H9 (cell line): ENCODE measurements at regions not wholly inside any gene's neighbourhood (a gene's known extent, or its start where the extent isn't known, plus 50 kb on each side); places are given as distances from the start of the nearest gene placed in this dataset.

Source experiments
- DNase-seq: peaks from one replicate; pipeline ENCODE4 v3.0.0-alpha.2; 2017
- H2AFZ ChIP-seq: one replicate; pipeline ENCODE4 v1.6.1; 2013; ENCODE audit warnings: mild to moderate bottlenecking, low read length, control low read depth, moderate library complexity
- H2AK5ac ChIP-seq: 2 replicates; pipeline ENCODE4 v1.6.1; 2013; ENCODE audit warnings: low read length, control low read depth, mixed read lengths; ENCODE audit not compliant: insufficient read length
- H2BK120ac ChIP-seq: one replicate; pipeline ENCODE4 v1.6.1; 2013; ENCODE audit warnings: low read depth, mild to moderate bottlenecking, low read length, control low read depth, inconsistent platforms; ENCODE audit not compliant: poor library complexity, severe bottlenecking
- H2BK12ac ChIP-seq: 2 replicates; pipeline ENCODE4 v1.6.1; 2013; ENCODE audit warnings: low read length, control low read depth, mixed read lengths, low read depth; ENCODE audit not compliant: insufficient read length
- H2BK15ac ChIP-seq: 2 replicates; pipeline ENCODE4 v1.6.1; 2013; ENCODE audit warnings: low read depth, low read length, control low read depth
- H2BK20ac ChIP-seq: one replicate; pipeline ENCODE4 v1.6.1; 2013; ENCODE audit warnings: low read depth, mild to moderate bottlenecking, low read length, control low read depth, inconsistent platforms; ENCODE audit not compliant: poor library complexity, severe bottlenecking
- H2BK5ac ChIP-seq: 2 replicates; pipeline ENCODE4 v1.6.1; 2013; ENCODE audit warnings: low read length, control low read depth, mixed read lengths; ENCODE audit not compliant: insufficient read length
- H3K14ac ChIP-seq: 2 replicates; pipeline ENCODE4 v1.6.1; 2013; ENCODE audit warnings: low read length, control low read depth; ENCODE audit not compliant: insufficient read depth
- H3K18ac ChIP-seq: 2 replicates; pipeline ENCODE4 v1.6.1; 2013; ENCODE audit warnings: low read depth, mild to moderate bottlenecking, mixed read lengths, low read length, control low read depth; ENCODE audit not compliant: insufficient read length
- H3K23ac ChIP-seq: 2 replicates; pipeline ENCODE4 v1.6.1; 2013; ENCODE audit warnings: low read length, control low read depth, mixed read lengths, low read depth; ENCODE audit not compliant: insufficient read length
- H3K23me2 ChIP-seq: 2 replicates; pipeline ENCODE4 v1.6.1; 2013; ENCODE audit warnings: low read depth, mild to moderate bottlenecking, mixed read lengths, low read length, control low read depth; ENCODE audit not compliant: insufficient read length, poor library complexity, severe bottlenecking
- H3K27ac ChIP-seq: 2 replicates; pipeline ENCODE4 v1.5.1; 2013; ENCODE audit warnings: low read length, control low read depth, mixed read lengths, low read depth; ENCODE audit not compliant: insufficient read length
- H3K27me3 ChIP-seq: 2 replicates; pipeline ENCODE4 v1.6.1; 2013; ENCODE audit warnings: low read length, control low read depth, inconsistent platforms; ENCODE audit not compliant: insufficient read depth
- H3K4ac ChIP-seq: 2 replicates; pipeline ENCODE4 v1.6.1; 2013; ENCODE audit warnings: low read depth, mild to moderate bottlenecking, control low read depth, inconsistent platforms, low read length, moderate library complexity
- H3K4me1 ChIP-seq: 2 replicates; pipeline ENCODE4 v1.6.1; 2013; ENCODE audit warnings: low read length, control low read depth, inconsistent platforms; ENCODE audit not compliant: insufficient read depth
- H3K4me2 ChIP-seq: 2 replicates; pipeline ENCODE4 v1.6.1; 2013; ENCODE audit warnings: low read length, control low read depth, mixed read lengths; ENCODE audit not compliant: insufficient read length, insufficient read depth
- H3K56ac ChIP-seq: 2 replicates; pipeline ENCODE4 v1.6.1; 2013; ENCODE audit warnings: low read depth, mild to moderate bottlenecking, mixed read lengths, low read length, control low read depth; ENCODE audit not compliant: insufficient read length
- H3K79me1 ChIP-seq: 2 replicates; pipeline ENCODE4 v1.6.1; 2013; ENCODE audit warnings: low read depth, mild to moderate bottlenecking, moderate library complexity, low read length, control low read depth, inconsistent platforms; ENCODE audit not compliant: insufficient read depth, poor library complexity, severe bottlenecking
- H3K79me2 ChIP-seq: 2 replicates; pipeline ENCODE4 v1.6.1; 2013; ENCODE audit warnings: low read length, control low read depth, inconsistent platforms; ENCODE audit not compliant: insufficient read depth
- H3K9ac ChIP-seq: 2 replicates; pipeline ENCODE4 v1.6.1; 2013; ENCODE audit warnings: low read length, control low read depth, mixed read lengths; ENCODE audit not compliant: insufficient read length; ENCODE audit errors: extremely low read depth
- H3K9me3 ChIP-seq: one replicate; pipeline ENCODE4 v1.6.1; 2013; ENCODE audit warnings: low read depth, low read length, inconsistent platforms; ENCODE audit not compliant: control insufficient read depth
- H3T11ph ChIP-seq: one replicate; pipeline ENCODE4 v1.6.1; 2013; ENCODE audit warnings: mild to moderate bottlenecking, low read length, control low read depth, inconsistent platforms
- H4K20me1 ChIP-seq: one replicate; pipeline ENCODE4 v1.6.1; 2013; ENCODE audit not compliant: control insufficient read depth, insufficient read length, insufficient read depth
- H4K5ac ChIP-seq: 2 replicates; pipeline ENCODE4 v1.6.1; 2013; ENCODE audit warnings: low read depth, mild to moderate bottlenecking, mixed read lengths, low read length, control low read depth; ENCODE audit not compliant: insufficient read length
- H4K8ac ChIP-seq: replicated peaks from 2 replicates; pipeline ENCODE4 v1.6.1; 2013; ENCODE audit warnings: low read length, control low read depth, mixed read lengths, low read depth; ENCODE audit not compliant: insufficient read length
- H4K91ac ChIP-seq: 2 replicates; pipeline ENCODE4 v1.6.1; 2013; ENCODE audit warnings: low read depth, mild to moderate bottlenecking, moderate library complexity, mixed read lengths, low read length, control low read depth; ENCODE audit not compliant: insufficient read length
- H3K27ac Mint-ChIP-seq, 3 experiments: 2 replicates in 2 of 3; 3 replicates in 1 of 3; pipeline ENCODE4 v1.8.0; 2020 to 2021; ENCODE audit warnings: mixed read lengths in 3 of 3, mild to moderate bottlenecking in 1 of 3, moderate library complexity in 1 of 3
- H3K27me3 Mint-ChIP-seq: 2 replicates; pipeline ENCODE4 v1.8.0; 2021; ENCODE audit warnings: low read depth, mild to moderate bottlenecking, moderate library complexity, mixed read lengths
- H3K36me3 Mint-ChIP-seq, 3 experiments: 2 replicates in 2 of 3; 3 replicates in 1 of 3; pipeline ENCODE4 v1.8.0; 2020 to 2021; ENCODE audit warnings: low read depth in 3 of 3, mixed read lengths in 3 of 3; ENCODE audit not compliant: insufficient read depth in 1 of 3
- H3K4me1 Mint-ChIP-seq, 2 experiments: 2 replicates each; pipeline ENCODE4 v1.8.0; 2020; ENCODE audit warnings: mixed read lengths in 2 of 2
- H3K4me3 Mint-ChIP-seq, 2 experiments: 2 replicates in 1 of 2; 3 replicates in 1 of 2; pipeline ENCODE4 v1.8.0; 2020 to 2021; ENCODE audit warnings: mild to moderate bottlenecking in 2 of 2, mixed read lengths in 2 of 2, moderate library complexity in 1 of 2
- H3K9me3 Mint-ChIP-seq, 2 experiments: 2 replicates in 1 of 2; 3 replicates in 1 of 2; pipeline ENCODE4 v1.8.0; 2020; ENCODE audit warnings: mild to moderate bottlenecking in 2 of 2, mixed read lengths in 2 of 2, moderate library complexity in 1 of 2
- WGBS: extraction: QIAGEN DNeasy Blood & Tissue Kit; methylation state at CpG from one replicate; pipeline ENCODE4 v1.1.7; 2013; ENCODE audit warnings: missing lambda C conversion rate, low lambda C conversion rate, mixed read lengths; ENCODE audit not compliant: insufficient read length; ENCODE audit errors: extremely low coverage; 5-methylcytosine and 5-hydroxymethylcytosine counted together
- TF ChIP-seq, protein P1 (sequence below): fragments of 200-600 bp; sonication (generic); conservative IDR thresholded peaks from 3 replicates; pipeline ENCODE4 v1.8.0; 2021; ENCODE audit warnings: antibody characterized with exemption, mild to moderate bottlenecking

DNA sequence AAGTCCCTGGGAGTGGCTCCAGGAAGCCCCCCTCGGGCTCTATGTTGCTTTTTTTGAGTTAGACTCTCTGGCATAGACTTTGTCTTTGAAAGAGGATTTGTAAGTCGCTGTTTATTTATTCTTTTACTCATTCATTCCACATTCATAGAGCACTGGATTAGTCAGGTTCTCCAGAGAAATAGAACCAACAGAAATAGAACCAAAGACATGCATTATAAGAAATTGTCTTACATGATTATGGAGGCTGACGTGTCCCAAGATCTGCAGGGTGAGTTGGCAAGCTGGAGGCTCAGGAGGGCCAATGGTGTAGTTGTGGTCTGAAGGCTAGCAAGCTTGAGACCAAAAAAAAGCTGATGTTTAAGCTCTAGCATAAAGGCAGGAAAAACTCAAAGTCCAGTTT, 98.3 kb upstream of the CHD6 start:
- no peak overlapping the region for H2BK20ac ChIP-seq
- H3K36me3 Mint-ChIP-seq, result no peaks in the 10 kb centered on the region
- no peak overlapping the region for H3T11ph ChIP-seq
- TF ChIP-seq, protein P1, sequence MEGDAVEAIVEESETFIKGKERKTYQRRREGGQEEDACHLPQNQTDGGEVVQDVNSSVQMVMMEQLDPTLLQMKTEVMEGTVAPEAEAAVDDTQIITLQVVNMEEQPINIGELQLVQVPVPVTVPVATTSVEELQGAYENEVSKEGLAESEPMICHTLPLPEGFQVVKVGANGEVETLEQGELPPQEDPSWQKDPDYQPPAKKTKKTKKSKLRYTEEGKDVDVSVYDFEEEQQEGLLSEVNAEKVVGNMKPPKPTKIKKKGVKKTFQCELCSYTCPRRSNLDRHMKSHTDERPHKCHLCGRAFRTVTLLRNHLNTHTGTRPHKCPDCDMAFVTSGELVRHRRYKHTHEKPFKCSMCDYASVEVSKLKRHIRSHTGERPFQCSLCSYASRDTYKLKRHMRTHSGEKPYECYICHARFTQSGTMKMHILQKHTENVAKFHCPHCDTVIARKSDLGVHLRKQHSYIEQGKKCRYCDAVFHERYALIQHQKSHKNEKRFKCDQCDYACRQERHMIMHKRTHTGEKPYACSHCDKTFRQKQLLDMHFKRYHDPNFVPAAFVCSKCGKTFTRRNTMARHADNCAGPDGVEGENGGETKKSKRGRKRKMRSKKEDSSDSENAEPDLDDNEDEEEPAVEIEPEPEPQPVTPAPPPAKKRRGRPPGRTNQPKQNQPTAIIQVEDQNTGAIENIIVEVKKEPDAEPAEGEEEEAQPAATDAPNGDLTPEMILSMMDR, result no peak
- H3K27ac ChIP-seq, result no peak overlapping the region
- no peak overlapping the region for H3K4me3 Mint-ChIP-seq
- no peak overlapping the region for H3K4me2 ChIP-seq
- no peak overlapping the region for H3K18ac ChIP-seq
- H3K79me1 ChIP-seq, result no peaks in the 10 kb centered on the region
- H2AK5ac ChIP-seq, result no peak overlapping the region
- H4K20me1 ChIP-seq, result no peaks in the 10 kb centered on the region
- H3K23me2 ChIP-seq, result no peaks in the 10 kb centered on the region
- H4K91ac ChIP-seq, result no peak overlapping the region
- H2BK12ac ChIP-seq, result no peak overlapping the region
- H3K56ac ChIP-seq, result no peak overlapping the region
- no peak overlapping the region for H2BK5ac ChIP-seq
- no peak overlapping the region for H2AFZ ChIP-seq
- no peaks in the 10 kb centered on the region; a peak in 1 of 5 replicates for H3K9me3 Mint-ChIP-seq
- no peak overlapping the region for H2BK120ac ChIP-seq
- H3K14ac ChIP-seq, result no peak overlapping the region
- H3K4ac ChIP-seq, result no peak overlapping the region
- H3K27me3 Mint-ChIP-seq, result no peaks in the 10 kb centered on the region; the same call in none of the 2 replicates
- no peaks in the 10 kb centered on the region for H3K27me3 ChIP-seq
- no peak overlapping the region for H3K23ac ChIP-seq
- H3K9ac ChIP-seq, result no peak overlapping the region
- H4K8ac ChIP-seq, result no peak overlapping the region
- H3K4me1 ChIP-seq, result no peaks in the 10 kb centered on the region
- WGBS, result no CpG with 5 or more reads among the region's 3 CpGs
- no peaks in the 10 kb centered on the region for H3K79me2 ChIP-seq
- H4K5ac ChIP-seq, result no peak overlapping the region
- no peak for DNase-seq
- no peak overlapping the region for H3K27ac Mint-ChIP-seq
- H3K9me3 ChIP-seq, result no peaks in the 10 kb centered on the region
- no peak overlapping the region for H2BK15ac ChIP-seq
- peaks cover 4 to 10% of the 10 kb centered on the region in 2 experiments; a peak in 2 of 4 replicates for H3K4me1 Mint-ChIP-seq
